Keratinocyte (primary cell): ENCODE measurements at regions not wholly inside any gene's neighbourhood (a gene's known extent, or its start where the extent isn't known, plus 50 kb on each side); places are given as distances from the start of the nearest gene placed in this dataset.

Experiments used
- DNase-seq: peaks from one replicate; pipeline ENCODE4 v3.0.0-alpha.2; 2011; ENCODE audit warnings: low read depth, missing footprints, low spot score
- FAIRE-seq: peaks from 2 replicates; lab custom pipeline; 2011; peaks lifted over from hg19 to GRCh38; lab: Jason Lieb, UNC
- H2AFZ ChIP-seq: 2 replicates; pipeline ENCODE4 v1.6.0; 2012; ENCODE audit warnings: low read length, control low read depth, inconsistent platforms; ENCODE audit not compliant: control insufficient read depth
- H3K27ac ChIP-seq: 2 replicates; pipeline ENCODE4 v1.5.1; 2011; ENCODE audit warnings: low read length; ENCODE audit not compliant: control insufficient read depth, insufficient read depth
- H3K27me3 ChIP-seq: 3 replicates; pipeline ENCODE4 v1.6.0; 2011; ENCODE audit warnings: low read length; ENCODE audit not compliant: control insufficient read depth, insufficient read depth; ENCODE audit errors: extremely low read depth
- H3K36me3 ChIP-seq, 2 experiments: 2 replicates in 1 of 2; 3 replicates in 1 of 2; pipeline ENCODE4 v1.5.1; 2011; ENCODE audit warnings: low read length in 2 of 2, mild to moderate bottlenecking in 1 of 2; ENCODE audit not compliant: control insufficient read depth in 2 of 2, insufficient read depth in 2 of 2; ENCODE audit errors: extremely low read depth in 1 of 2
- H3K4me1 ChIP-seq: 3 replicates; pipeline ENCODE4 v1.5.1; 2011; ENCODE audit warnings: low read length; ENCODE audit not compliant: control insufficient read depth, insufficient read depth; ENCODE audit errors: extremely low read depth
- H3K4me2 ChIP-seq: 3 replicates; pipeline ENCODE4 v1.6.0; 2011; ENCODE audit warnings: low read depth, low read length; ENCODE audit not compliant: control insufficient read depth, insufficient read depth; ENCODE audit errors: extremely low read depth
- H3K4me3 ChIP-seq, 3 experiments: fragments of 200-600 bp in 1 of 3; sonication (generic) in 1 of 3; 2 replicates in 2 of 3; 3 replicates in 1 of 3; pipeline ENCODE4 v1.5.1; 2011 to 2016; ENCODE audit warnings: low read length in 3 of 3, mild to moderate bottlenecking in 3 of 3, control low read depth in 2 of 3, inconsistent platforms in 1 of 3, low read depth in 1 of 3, mixed read lengths in 1 of 3, mixed run types in 1 of 3, moderate library complexity in 1 of 3; ENCODE audit not compliant: control insufficient read depth in 2 of 3, insufficient read depth in 2 of 3; ENCODE audit errors: extremely low read depth in 1 of 3
- H3K79me2 ChIP-seq: 2 replicates; pipeline ENCODE4 v1.6.0; 2012; ENCODE audit warnings: low read length; ENCODE audit not compliant: control insufficient read depth, insufficient read depth
- H3K9ac ChIP-seq: 3 replicates; pipeline ENCODE4 v1.6.0; 2011; ENCODE audit warnings: low read length; ENCODE audit not compliant: control insufficient read depth, insufficient read depth; ENCODE audit errors: extremely low read depth
- H3K9me1 ChIP-seq: 3 replicates; pipeline ENCODE4 v1.6.0; 2011; ENCODE audit warnings: low read length; ENCODE audit not compliant: control insufficient read depth, insufficient read depth; ENCODE audit errors: extremely low read depth
- H3K9me3 ChIP-seq: 2 replicates; pipeline ENCODE4 v1.5.1; 2012; ENCODE audit warnings: low read depth, low read length; ENCODE audit not compliant: control insufficient read depth
- H4K20me1 ChIP-seq: 3 replicates; pipeline ENCODE4 v1.6.0; 2011; ENCODE audit warnings: low read length; ENCODE audit not compliant: control insufficient read depth, insufficient read depth; ENCODE audit errors: extremely low read depth
- CTCF ChIP-seq, 3 experiments: IDR thresholded peaks in 1 of 3; conservative IDR thresholded peaks in 1 of 3; optimal IDR thresholded peaks in 1 of 3; 2 replicates in 2 of 3; 3 replicates in 1 of 3; pipeline versions ENCODE3 to v1.5.1; 2011; ENCODE audit warnings: low read length in 3 of 3, mild to moderate bottlenecking in 3 of 3, moderate library complexity in 2 of 3, control low read depth in 1 of 3, inconsistent platforms in 1 of 3; ENCODE audit not compliant: insufficient read depth in 2 of 3; ENCODE audit errors: extremely low read depth in 1 of 3
- EZH2 ChIP-seq: IDR thresholded peaks from one replicate; pipeline ENCODE4 v1.6.1; 2012; ENCODE audit warnings: inconsistent platforms, mild to moderate bottlenecking, low read length, moderate library complexity
- dilution Hi-C: fragments of 300-500 bp; cut with MboI; formaldehyde crosslinking; loops from one replicate; pipeline ENCODE4 v1.7.0; 2020; ENCODE audit warnings: low sequenced_read_pairs; ENCODE audit not compliant: extremely low pct_ligation_motif_present

GRCh38 chr6:67493682-67494081 lies 1141.4 kb upstream of the ADGRB3 start:
- dilution Hi-C loops, result no loop called here
- Histone ChIP-seq H3K9me1 (no peaks in the 10 kb centered on the region), H3K36me3 (no peaks in the 10 kb centered on the region), H3K27me3 (no peaks in the 10 kb centered on the region), H3K79me2 (no peaks in the 10 kb centered on the region), H3K4me2 (no peak overlapping the region), H3K4me3 (no peak overlapping the region), H2AFZ (no peak overlapping the region), H3K4me1 (no peaks in the 10 kb centered on the region), H3K27ac (no peak overlapping the region), H3K9me3 (no peaks in the 10 kb centered on the region), H4K20me1 (no peaks in the 10 kb centered on the region), H3K9ac (no peak overlapping the region)
- DNase-seq (no peak), FAIRE-seq (no peak)
- TF ChIP-seq EZH2, result no peak
- TF ChIP-seq CTCF (optimal IDR thresholded peaks at IDR 0.05 in 1 of 3, IDR thresholded peaks at IDR 0.05 in 1 of 3, conservative IDR thresholded peaks at IDR 0.05 in 1 of 3; ENCODE audit: extremely low read depth in 1 of 3, insufficient read depth in 2 of 3, low read length in 3 of 3), result no peak

GRCh38 chr6:67475700-67476099 lies 1159.4 kb upstream of the ADGRB3 start:
- Histone ChIP-seq H3K9ac (no peak overlapping the region), H3K9me3 (no peaks in the 10 kb centered on the region), H4K20me1 (no peaks in the 10 kb centered on the region), H3K27ac (no peak overlapping the region), H3K4me1 (no peaks in the 10 kb centered on the region), H3K79me2 (no peaks in the 10 kb centered on the region), H3K4me2 (no peak overlapping the region), H3K36me3 (no peaks in the 10 kb centered on the region), H3K4me3 (no peak overlapping the region), H3K9me1 (no peaks in the 10 kb centered on the region), H2AFZ (no peak overlapping the region), H3K27me3 (no peaks in the 10 kb centered on the region)
- TF ChIP-seq EZH2 (no peak), CTCF (optimal IDR thresholded peaks at IDR 0.05 in 1 of 3, IDR thresholded peaks at IDR 0.05 in 1 of 3, conservative IDR thresholded peaks at IDR 0.05 in 1 of 3; ENCODE audit: extremely low read depth in 1 of 3, insufficient read depth in 2 of 3, low read length in 3 of 3) (no peak)
- no peak for FAIRE-seq
- dilution Hi-C loops, result no loop called here
- no peak for DNase-seq
